GM19351 (cell line): ENCODE measurements at regions not wholly inside any gene's neighbourhood (a gene's known extent, or its start where the extent isn't known, plus 50 kb on each side); places are given as distances from the start of the nearest gene placed in this dataset.
"Not testable (repeated sequence)": the region's sequence is repeated elsewhere in the genome, so short reads cannot be mapped to it uniquely, and the experiment has no call there.

Experiments used
- ATAC-seq: cut with Tn5 transposase; IDR thresholded peaks from one replicate; pipeline ENCODE4 v1.9.1; 2021; ENCODE audit warnings: mild to moderate bottlenecking, moderate library complexity; ENCODE audit not compliant: unreplicated experiment

DNA sequence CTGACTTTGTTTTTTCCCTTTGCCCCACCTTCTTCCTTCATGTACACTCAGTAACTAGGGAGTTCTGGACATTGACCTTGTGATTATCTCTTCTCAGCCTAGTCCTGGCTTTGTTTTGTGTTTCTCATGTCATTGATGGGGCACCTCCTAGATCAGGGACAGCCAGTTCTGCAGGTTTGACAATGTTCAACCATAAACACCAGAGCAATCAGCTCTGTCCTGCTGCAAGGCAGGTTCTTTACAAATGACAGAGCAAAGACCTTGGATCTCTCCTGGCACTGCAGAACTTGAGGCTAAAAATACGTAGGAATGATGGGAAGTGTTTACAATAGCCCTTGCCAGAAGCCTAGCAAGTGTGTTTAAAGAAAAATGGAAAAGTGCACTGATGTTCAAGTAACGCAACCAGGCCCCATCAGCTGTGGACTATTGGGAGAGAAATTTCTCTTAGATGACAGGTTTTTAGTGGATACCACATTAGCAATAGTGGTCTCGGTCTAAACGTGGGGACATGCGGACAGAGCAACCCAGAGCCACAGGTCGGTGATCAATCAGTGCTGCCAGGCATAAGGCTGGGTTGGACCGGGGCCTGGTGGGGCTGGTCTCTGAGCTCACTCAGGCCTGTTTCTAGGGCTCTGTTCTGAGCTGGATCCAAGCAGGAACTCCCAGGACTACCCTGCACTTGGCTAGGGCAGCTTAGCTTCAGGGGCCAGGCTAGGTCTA, 76.8 kb downstream of the SOWAHC start:
- no peak for ATAC-seq

GRCh38 chr2:109692013-109692743, 78.0 kb downstream of the SOWAHC start:
- ATAC-seq: no peak

- not testable (repeated sequence) for ATAC-seq
Measured at GRCh38 chr2:109692831-109693230, 78.7 kb downstream of the SOWAHC start.

DNA sequence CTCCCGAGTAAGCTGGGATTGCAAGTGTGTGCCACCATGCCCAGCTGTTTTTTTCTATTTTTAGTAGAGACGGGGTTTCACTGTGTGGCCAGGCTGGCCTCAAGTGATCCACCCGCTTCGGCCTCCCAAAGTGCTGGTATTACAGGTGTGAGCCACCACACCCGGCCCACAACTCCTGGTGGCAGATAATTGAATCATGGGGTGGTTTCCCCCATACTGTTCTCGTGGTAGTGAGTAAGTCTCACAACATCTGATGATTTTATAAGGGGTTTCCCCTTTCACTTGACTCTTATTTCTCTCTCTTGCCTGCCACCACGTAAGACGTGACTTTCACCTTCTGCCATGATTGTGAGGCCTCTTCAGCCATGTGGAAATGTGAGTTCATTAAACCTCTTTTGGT, 79.1 kb downstream of the SOWAHC start:
- not testable (repeated sequence) for ATAC-seq

- ATAC-seq: no peak
Measured at GRCh38 chr2:109694190-109694589, 80.0 kb downstream of the SOWAHC start.

GRCh38 chr2:109695290-109695689, 81.1 kb downstream of the SOWAHC start:
- ATAC-seq: no peak

GRCh38 chr2:109699646-109700045, 85.5 kb downstream of the SOWAHC start:
- ATAC-seq: no peak

DNA sequence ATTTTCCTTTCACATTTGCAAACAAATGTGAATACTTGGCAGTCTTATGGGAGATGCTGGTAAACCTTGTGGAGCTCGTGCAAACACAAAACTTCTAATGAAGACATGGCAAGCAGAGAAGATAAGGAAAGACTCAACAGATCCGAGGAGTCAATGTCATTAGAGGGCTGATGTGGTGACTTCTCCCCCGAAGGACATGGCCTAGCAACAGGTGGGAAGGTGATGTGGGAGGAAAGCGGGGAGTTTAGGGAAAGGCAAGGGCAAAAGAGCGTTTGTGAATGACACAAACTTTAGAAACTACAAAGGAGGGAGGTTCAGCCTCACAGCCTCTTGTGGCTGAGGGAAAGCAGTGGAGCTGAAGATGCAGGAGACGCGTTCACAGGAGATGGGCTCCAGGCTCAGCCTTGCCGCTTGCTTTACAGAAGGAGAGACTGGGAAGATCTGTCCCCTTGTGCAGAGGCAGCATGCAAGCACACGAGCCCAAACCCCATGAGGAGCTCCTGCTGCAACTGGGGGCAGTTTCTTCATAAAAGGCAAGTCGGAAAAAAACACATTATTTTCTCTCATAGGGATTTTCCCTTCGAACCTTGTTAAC, 86.6 kb downstream of the SOWAHC start:
- no peak for ATAC-seq

DNA sequence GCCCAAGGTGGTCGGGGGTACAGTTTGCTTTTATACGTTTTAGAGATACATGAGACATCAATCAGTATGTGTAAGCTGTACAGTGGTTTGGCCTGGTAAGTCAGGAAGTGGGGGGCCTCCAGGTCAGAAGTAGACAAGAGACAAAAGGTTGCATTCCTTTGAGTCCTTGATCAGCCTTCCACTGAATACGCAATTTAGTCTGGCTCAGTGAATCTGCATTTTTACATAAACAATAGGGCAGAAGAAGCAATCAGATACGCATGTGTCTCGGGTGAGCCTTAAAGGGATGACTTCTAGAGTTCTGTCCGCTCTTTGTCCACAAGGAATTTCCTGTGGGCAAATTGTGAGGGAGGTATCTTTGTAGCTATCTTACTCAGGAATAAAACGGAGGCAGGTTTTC, 87.2 kb downstream of the SOWAHC start:
- ATAC-seq: no peak

DNA sequence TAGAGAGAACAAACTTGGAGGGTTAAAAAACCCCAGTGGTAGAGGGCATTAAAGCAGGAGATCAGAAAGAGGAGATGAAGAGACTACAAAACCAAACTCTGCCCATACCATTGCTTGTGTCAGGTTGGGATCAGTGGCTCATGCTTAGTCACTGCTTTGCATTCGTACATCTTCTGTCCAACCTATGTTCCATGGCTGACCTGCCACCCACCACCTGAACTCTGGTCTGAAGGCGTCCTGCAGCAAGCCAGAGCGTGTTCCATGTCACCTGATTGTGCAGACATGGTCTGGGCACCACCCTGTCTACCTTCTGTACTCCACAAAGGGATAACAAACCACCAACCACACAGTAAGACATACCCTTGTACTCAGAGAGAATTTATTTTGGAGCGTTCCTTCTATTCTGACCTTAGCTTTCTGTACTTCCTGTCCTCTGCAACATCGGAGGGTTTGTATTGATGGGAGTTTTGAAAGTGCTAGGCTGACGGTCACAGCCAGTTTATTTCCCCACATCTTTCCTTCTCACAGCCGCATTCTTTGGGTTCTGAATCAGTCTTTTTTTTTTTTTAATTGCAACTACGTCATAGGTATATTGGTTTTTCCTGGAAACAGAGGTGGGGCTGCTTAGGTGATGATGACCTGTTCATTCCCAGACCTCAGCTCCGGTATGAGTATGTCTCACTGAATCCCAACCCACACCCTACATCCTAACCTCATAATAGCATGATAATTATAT, 88.3 kb downstream of the SOWAHC start:
- ATAC-seq: no peak

DNA sequence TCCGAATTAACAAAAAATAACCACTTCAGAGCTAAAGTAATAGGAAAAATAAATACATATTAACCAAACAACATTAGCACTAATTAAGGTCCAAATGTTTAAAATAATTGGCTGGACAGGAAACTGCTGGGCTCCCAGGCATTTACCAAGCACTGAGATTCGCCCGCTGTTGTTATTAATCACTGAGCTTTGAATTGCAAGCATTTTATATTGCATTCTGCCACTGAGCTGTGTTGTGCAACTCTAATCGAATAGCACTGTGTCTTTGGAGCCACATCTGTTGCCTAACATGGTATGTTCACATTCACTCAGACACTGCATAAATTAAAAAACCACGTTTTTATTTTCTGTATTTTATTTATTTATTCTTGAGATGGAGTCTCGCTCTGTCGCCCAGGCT, 88.9 kb downstream of the SOWAHC start:
- ATAC-seq: no peak

- no peak for ATAC-seq
Measured at GRCh38 chr2:109703798-109704197, 89.6 kb downstream of the SOWAHC start.

GRCh38 chr2:109707281-109708147, 86.6 kb upstream of the RGPD5 start:
- ATAC-seq: no peak

DNA sequence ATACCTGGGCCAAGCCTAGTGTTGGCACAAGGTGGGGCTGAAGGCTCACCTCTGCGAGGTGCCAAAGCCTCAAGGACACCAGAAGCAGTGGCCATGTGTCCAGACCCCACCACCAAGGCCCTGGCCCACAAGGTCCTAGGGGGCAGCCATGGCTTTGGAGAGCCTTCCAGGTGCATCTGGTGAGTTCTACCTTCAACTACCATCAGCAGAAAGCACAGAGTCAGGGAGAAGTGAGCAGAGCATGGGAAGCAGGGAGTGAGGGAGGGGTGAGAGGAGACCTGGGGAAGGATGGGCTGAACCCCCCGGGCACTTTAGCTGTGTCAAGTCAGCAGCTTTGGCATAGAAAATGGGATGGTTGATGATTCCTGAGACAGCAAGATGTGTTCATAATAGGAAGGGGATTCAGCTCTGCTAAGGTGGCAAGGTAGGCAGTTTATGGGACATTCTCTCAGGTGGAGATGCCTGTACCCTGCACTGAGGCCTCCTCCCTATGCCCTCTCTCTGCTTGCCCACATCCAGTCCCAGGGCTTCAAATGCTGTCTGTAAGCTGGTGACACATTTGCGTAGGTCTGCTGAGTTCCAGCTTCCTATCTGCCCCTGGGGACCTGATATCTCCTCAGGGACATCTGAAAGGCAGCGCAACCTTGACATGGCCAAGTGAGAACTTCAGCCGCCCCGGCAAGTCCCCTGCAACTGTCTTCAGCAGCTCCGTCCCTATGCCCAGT, 83.4 kb upstream of the RGPD5 start:
- no peak for ATAC-seq

DNA sequence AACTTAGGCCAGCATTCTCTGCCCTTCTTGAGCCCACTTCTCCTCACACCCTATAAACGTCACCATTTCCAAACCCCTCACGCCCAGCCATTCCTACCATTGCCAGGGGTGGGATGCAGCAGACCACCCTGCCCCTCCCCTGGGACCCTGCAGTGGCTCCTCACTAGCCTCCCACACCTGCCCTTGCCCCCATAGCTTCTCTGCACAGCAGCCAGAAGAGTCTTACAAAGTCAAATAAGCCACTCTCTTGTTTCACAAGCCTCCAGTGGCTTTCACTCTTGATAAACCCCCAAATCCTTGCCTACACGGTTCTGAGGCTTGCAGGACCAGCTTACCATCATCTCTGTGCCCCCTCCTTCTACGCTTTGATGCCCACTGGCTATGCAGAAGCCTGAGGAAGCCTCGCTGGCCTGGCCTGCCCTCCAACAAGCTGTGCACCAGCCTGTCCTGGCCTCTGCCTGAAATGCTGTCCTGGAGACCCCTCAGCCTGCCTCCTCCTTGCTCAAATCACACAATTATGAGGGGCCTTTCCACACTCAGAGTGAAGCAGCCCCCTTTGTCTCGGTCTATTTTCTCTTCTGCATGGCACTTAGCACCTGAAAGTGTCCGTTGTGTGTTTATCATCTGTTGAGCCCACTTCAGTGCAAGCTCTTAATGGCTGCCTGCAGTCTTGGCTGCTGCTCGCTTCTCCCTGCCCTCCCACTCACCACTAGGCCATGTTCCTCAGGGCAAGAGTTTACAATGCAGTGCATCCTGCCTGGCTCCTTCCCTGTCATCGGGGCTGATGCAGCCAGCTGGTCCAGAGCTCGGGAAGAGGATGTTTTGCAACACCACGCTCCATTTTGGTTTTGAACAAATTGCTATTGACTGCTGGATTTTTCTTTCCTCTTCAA, 82.6 kb upstream of the RGPD5 start:
- ATAC-seq: no peak

- no peak for ATAC-seq
Measured at GRCh38 chr2:109712123-109712449, 82.0 kb upstream of the RGPD5 start.

GRCh38 chr2:109712746-109713145, 81.4 kb upstream of the RGPD5 start:
- no peak for ATAC-seq

DNA sequence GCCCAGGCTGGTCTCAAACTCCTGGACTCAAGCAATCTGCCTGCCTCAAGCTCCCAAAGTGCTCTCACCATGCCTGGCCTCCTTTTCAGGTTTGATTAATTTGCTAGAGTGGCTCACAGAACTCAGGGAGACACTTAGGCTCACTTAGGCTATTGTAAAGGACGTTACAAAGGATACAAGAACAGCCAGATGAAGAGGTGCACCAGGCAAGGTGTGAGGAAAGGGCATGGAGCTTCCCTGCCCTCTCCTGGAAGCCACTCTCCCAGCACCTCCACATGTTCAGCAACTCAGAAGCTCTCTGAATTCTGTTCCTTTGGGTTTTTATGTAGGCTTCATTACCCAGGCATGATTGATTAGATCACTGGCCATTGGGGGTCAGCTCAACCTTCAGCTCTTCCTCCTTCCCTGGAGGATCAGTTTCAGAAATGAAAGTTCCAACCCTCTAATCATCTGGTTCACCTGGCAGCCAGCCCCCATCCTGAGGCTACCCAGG, 78.7 kb upstream of the RGPD5 start:
- ATAC-seq: no peak

DNA sequence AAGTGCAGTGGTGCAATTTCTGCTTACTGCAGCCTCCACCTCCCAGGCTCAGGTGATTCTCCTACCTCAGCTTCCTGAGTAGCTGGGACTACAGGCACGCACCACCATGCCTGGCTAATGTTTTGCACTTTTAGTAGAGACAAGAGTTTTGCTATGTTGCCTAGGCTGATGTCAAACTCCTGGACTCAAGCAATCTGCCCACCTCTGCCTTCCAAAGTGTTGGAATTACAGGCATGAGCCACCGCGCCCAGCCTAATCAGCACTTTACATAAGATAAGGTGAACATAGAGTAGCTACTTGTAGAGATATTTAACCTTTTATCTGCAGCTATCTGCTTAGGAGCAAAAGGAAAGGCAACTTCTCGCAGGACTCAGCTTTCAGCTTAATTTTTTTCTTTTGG, 77.5 kb upstream of the RGPD5 start:
- not testable (repeated sequence) for ATAC-seq
